PFSK-1 (cell line): ENCODE measurements at regions not wholly inside any gene's neighbourhood (a gene's known extent, or its start where the extent isn't known, plus 50 kb on each side); places are given as distances from the start of the nearest gene placed in this dataset.

Experiments used
- FOXP2 ChIP-seq: optimal IDR thresholded peaks from 2 replicates; pipeline ENCODE3; 2011; ENCODE audit warnings: borderline replicate concordance, control low read depth, inconsistent platforms; ENCODE audit not compliant: insufficient read depth; ENCODE audit errors: extremely low read length, extremely low read depth
- POLR2AphosphoS5 ChIP-seq: IDR thresholded peaks from 2 replicates; pipeline ENCODE4 v1.6.1; 2012; ENCODE audit warnings: low read depth, mild to moderate bottlenecking, control low read depth, low read length, moderate library complexity
- REST ChIP-seq, 2 experiments: IDR thresholded peaks; 2 replicates each; pipeline versions ENCODE4 v1.6.1 to v1.8.0; 2011 to 2012; ENCODE audit warnings: low read depth in 2 of 2, low read length in 2 of 2, control low read depth in 1 of 2, inconsistent platforms in 1 of 2, mild to moderate bottlenecking in 1 of 2, moderate library complexity in 1 of 2; ENCODE audit not compliant: insufficient read depth in 1 of 2
- SIN3A ChIP-seq: IDR thresholded peaks from 2 replicates; pipeline ENCODE4 v1.6.1; 2012; ENCODE audit warnings: mild to moderate bottlenecking, low read length, moderate library complexity, borderline replicate concordance; ENCODE audit not compliant: insufficient read depth
- TAF1 ChIP-seq: IDR thresholded peaks from 2 replicates; pipeline ENCODE4 v1.6.1; 2012; ENCODE audit warnings: low read length, control low read depth, borderline replicate concordance; ENCODE audit not compliant: insufficient read depth

DNA sequence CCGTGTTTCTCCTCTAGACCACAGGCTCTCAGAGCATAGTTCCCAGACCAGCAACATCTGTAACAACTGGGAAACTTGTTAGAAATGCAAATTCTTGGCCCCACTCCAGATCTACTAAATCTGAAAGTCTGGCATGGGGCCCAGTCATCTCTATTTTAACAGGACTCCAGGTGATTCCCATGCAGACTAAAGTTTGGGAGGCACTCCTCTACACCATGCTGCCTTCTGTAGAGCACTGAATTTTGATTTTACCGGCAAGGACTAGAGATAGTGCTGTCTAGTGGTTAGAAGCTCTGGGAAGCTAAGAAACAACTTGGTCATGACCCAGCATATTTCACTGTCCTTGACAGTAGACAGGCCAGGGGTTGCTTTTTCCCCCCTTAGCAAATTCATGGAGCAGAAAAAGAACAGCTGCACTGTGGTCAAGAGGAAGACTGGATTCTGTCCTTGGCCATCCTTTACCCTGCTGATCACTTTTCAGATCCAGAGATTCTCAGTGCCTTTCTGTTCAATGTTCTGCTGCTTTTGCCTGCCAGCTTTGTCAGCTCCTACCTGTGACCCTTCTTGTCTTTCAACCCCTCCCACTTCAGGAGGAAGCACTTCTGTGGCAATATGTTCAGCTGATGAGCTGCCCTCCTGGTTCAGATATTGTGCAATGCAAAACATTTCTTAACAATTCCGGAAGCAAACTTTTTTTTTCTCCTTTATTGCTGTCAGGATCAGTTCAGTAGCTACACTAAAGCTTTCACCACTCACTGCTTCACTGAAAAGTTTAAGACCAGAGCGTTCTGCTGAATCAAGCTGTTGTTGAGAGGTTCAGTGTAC lies 133.8 kb upstream of the NUDT4 start:
- TF ChIP-seq FOXP2: no peak
- TF ChIP-seq REST (IDR thresholded peaks at IDR 0.05; ENCODE audit: insufficient read depth in 1 of 2, low read depth in 2 of 2, low read length in 2 of 2): no peak
- no peak for TF ChIP-seq TAF1
- TF ChIP-seq SIN3A: no peak
- no peak for TF ChIP-seq POLR2AphosphoS5

DNA sequence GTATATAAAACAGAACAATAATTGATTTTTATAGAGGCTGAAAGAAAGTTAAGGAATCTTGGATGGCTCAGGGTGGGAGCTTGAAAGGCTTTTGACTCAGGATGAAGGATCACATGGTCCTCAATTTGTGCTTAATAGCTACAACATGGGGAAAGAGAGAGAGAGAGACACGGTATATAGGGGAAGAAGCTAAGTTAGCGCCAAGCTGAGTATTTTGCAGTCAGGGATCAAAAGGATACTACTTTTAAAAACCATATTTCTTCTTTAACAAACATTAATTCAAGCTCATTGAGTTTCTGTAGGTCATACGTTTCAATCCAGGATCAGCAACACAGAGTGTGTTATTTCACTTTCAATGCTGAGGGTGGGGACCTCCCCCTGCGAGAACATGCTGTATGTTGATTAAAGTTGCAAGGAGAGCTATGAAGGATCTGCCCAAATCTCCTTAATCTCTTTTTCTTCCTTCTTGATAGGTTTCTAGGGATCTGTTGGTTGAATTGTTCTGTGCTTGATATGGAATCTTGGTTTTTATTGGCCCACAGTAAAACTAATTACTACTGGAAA lies 133.1 kb upstream of the NUDT4 start:
- no peak for TF ChIP-seq SIN3A
- no peak for TF ChIP-seq REST (IDR thresholded peaks at IDR 0.05; ENCODE audit: insufficient read depth in 1 of 2, low read depth in 2 of 2, low read length in 2 of 2)
- no peak for TF ChIP-seq TAF1
- no peak for TF ChIP-seq FOXP2
- TF ChIP-seq POLR2AphosphoS5: no peak

- no peak for TF ChIP-seq TAF1
- TF ChIP-seq POLR2AphosphoS5: no peak
- TF ChIP-seq REST (IDR thresholded peaks at IDR 0.05; ENCODE audit: insufficient read depth in 1 of 2, low read depth in 2 of 2, low read length in 2 of 2): no peak
- no peak for TF ChIP-seq FOXP2
Observed at GRCh38 chr12:93245543-93245942, 132.2 kb upstream of the NUDT4 start.

GRCh38 chr12:93247313-93247991 lies 130.3 kb upstream of the NUDT4 start:
- TF ChIP-seq TAF1 (no peak), REST (IDR thresholded peaks at IDR 0.05; ENCODE audit: insufficient read depth in 1 of 2, low read depth in 2 of 2, low read length in 2 of 2) (peak; percentile 63 to 81)
